ENCODE measurements at regions not wholly inside any gene's neighbourhood (a gene's known extent, or its start where the extent isn't known, plus 50 kb on each side); places are given as distances from the start of the nearest gene placed in this dataset.

- TF ChIP-seq ZFX (IDR thresholded peaks at IDR 0.05; ENCODE audit: borderline replicate concordance) = no peak
- TF ChIP-seq, protein P1, sequence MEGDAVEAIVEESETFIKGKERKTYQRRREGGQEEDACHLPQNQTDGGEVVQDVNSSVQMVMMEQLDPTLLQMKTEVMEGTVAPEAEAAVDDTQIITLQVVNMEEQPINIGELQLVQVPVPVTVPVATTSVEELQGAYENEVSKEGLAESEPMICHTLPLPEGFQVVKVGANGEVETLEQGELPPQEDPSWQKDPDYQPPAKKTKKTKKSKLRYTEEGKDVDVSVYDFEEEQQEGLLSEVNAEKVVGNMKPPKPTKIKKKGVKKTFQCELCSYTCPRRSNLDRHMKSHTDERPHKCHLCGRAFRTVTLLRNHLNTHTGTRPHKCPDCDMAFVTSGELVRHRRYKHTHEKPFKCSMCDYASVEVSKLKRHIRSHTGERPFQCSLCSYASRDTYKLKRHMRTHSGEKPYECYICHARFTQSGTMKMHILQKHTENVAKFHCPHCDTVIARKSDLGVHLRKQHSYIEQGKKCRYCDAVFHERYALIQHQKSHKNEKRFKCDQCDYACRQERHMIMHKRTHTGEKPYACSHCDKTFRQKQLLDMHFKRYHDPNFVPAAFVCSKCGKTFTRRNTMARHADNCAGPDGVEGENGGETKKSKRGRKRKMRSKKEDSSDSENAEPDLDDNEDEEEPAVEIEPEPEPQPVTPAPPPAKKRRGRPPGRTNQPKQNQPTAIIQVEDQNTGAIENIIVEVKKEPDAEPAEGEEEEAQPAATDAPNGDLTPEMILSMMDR (IDR thresholded peaks at IDR 0.05) = no peak
These were observed 383.0 kb downstream of the LRIG3 start for GRCh38 chr12:58537278-58537677.
